HG03442 (cell line): ENCODE measurements at regions not wholly inside any gene's neighbourhood (a gene's known extent, or its start where the extent isn't known, plus 50 kb on each side); places are given as distances from the start of the nearest gene placed in this dataset.

ENCODE experiments used
- ATAC-seq: cut with Tn5 transposase; IDR thresholded peaks from one replicate; pipeline ENCODE4 v1.9.1; 2021; ENCODE audit warnings: mild to moderate bottlenecking, moderate library complexity; ENCODE audit not compliant: unreplicated experiment

DNA sequence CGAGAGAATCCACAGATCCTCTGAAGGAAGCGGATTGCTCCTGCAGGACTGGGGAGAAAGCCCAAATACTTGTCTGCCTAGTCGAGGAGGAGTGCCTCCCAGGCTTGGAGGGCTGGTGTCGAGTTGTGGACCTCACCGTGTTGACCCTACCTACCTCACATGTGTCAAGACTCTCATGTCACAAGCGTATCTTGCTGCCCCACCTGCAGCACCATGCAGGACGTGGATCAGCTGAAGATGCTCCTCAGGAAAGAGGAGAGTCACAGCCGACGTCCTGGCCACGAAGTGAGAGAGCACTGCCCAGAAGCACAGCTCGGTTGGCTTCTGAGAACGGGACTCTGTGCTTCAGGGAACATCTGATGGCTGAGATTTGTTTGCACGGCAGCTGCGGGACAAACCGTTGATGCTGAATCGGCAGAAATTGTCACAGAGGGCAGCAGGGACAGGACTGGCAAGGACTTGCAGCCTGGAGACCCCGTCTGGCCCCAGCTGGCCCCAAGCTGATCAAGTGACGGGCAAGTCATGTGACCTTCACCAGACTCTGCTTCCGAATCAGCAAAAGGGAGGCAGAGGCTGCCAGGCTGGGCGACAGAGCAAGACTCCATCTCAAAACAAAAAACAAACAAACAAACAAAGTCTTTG lies 119.1 kb upstream of the ITGA1 start:
- no peak for ATAC-seq

DNA sequence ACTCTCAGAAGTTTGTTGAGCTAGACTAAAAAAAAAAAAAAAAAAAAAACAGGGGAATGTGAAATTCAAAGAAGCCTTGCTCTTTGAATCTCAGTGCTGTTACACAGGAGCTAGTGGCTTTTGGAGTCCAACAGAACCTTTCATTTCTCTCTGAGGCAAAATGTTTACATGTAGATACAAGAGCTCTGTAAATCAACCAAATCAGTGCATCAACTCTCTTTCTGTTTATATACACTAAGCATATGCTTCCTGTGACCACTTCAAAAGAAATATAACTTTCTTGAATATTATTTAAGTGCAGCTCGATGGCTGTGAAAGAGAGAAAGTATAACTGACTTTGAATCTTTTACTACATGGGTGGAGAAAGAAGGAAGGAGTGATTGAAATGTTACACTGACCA lies 115.3 kb upstream of the ITGA1 start:
- ATAC-seq = no peak

DNA sequence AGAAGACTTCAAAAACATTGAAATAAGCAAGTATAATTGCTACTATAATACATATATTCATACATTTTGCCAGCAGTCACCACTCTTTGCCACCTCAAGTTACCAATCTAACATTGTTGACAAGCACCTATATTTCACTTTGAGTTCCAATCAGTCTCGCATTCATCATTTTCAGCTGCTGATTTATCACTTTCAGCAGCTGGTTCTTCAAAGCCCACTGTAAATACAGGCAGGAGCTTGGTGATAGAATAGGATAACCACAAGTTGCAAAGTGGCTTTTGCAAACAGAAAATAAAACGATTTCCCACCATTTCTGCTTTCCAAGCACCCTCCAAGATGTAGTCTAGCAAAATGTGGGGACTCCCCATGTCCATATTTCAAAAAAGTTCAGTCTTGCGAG lies 114.2 kb upstream of the ITGA1 start:
- no peak for ATAC-seq

DNA sequence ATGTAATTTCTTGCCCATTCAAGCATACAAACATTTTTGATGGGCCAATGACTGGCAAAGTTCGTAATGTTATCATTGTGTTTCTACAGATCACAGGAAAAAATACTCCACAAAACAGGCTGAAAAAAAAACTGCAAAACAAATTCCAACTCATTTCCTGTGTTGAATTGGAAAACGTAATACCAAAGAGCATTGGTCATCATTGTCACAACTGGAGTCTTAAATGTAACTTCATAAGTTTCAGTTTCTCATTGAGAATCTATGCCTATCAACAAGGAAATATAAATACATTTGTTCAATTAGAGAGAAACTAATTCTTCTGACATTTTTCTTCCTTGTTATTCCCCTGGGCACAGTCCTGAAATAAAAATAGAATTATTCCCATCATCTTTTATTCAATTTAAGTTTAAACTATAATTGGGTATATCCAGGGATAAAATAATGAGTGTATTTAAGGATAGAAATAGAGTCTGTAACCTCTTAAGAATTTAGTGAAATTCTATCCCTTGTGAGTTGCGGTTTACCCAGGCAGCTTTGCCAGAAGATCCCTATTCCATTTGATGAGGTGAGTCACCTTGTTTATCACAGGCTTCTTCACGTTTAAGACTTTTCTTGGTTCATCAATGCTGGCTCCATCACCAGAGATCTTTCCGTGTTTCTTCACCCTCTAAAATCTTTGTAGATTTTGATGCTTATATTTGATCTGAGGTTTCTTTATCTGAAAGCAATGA lies 112.7 kb upstream of the ITGA1 start:
- ATAC-seq = no peak

DNA sequence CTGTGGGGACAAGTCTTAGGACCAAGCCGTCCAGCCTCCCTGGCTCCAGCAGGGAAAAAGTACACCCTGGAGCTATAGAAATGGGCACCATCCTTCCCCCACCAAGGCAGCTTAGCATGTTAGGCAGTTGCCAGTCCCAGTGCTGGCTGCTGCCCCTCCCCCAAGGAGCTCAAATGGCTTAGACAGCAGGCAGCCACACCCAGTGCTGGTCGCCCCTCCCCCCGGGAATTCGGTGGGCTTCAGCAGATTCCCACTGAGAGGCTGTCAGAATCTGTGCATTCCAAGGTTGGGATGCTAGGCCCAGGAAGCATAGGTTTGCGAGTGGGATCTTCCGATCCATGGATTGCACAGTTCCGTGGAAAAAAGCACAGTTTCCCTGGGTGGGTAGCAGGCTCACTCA lies 105.2 kb upstream of the ITGA1 start:
- ATAC-seq = no peak

DNA sequence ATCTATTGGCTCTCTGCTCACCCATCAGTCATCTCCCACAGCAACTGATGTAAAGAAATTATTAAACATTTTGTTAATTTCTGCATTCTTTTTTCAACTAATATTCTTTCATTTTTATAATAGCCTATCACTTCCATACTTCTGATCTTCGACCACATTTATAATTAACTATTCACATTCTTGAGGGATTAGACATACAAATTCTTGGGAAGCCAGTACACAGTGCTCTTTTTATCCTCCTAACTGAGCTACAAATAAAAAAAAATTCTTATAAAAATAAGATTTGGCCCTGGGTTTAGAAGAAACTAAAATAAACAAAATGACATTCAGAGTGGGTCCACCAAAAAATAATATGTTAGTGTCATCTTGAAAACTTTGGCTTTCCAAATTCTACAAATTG lies 103.7 kb upstream of the ITGA1 start:
- ATAC-seq = no peak

DNA sequence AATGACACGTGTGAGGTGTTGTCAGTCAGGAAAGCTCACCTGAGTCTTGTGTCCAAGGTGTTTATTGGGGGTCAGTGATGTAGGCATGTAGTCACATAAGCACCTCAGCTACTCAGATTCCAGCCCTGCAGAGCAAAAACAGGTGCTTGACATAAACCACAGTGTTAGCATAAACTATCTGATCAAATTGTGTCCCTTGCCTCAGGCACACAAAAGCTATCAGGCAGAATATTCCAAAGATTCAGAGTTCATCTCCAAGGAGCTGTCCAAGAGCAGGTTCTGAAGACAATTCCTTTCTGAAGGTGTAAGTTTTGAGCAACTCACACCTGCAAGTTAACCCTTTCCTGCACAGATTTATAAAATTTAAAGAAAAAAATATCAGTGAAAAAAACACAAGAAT lies 102.2 kb upstream of the ITGA1 start:
- ATAC-seq = no peak

DNA sequence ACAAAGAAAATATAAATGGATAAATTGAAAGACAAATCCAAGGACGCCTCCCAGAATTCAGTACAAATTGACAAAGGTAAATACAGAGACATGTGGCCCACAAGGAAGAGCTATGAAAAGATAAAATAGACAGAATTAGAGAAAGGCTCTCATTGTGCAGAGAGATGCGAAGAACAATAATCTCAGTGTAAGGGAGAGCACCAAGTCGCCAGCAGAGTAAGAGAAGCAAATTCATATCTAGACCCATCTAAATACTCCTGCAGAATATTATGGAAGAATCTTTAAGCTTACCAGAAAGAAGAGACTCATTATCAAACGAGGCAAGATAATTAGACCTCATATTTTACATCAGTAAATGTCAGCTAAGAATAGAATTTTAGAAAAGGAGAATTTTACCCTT lies 101.7 kb upstream of the ITGA1 start:
- ATAC-seq = no peak

DNA sequence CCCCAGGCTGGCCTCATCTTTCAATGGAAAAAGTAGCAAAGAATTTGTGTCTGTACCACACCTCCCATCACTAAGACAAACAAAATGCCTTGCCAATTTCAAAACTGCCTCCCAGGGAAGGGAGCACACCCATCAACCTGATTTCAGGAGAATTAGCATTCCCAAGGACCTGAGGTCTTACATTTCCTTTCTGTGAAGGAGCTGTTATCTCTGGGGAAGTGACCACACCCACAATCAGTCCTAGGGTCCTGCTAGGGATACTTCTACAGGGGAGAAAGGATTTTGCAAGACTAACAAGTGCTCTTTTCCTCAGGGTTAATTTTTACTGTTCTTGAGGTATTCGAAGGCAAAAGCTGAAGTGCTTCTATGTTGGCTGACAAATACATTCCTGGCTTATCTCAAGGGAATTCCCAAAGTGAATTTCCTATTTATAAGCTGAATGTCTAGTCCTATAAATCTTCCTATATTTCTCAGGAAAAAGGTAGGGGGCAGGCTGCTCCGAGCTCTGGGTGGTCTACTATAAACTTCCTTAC lies 97.4 kb upstream of the ITGA1 start:
- ATAC-seq = no peak

DNA sequence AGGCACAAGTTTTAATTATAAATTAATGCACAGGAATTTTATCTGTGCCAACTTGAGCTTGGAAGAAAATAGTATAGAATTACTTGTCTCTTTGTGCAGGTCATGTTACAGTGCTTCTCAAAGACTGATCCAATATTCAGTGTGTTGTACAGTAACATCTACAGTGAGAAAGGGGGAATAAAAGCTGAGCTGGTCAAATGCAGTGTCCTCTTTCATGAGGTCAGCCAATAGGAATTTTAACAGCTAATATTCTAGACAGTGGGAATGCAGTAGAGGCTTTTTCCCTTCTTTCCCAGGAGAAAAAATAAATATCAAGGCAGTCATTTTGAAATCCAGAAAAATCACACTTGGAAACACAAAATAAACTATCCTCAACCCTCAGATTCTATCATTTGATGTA lies 95.7 kb upstream of the ITGA1 start:
- ATAC-seq = no peak

DNA sequence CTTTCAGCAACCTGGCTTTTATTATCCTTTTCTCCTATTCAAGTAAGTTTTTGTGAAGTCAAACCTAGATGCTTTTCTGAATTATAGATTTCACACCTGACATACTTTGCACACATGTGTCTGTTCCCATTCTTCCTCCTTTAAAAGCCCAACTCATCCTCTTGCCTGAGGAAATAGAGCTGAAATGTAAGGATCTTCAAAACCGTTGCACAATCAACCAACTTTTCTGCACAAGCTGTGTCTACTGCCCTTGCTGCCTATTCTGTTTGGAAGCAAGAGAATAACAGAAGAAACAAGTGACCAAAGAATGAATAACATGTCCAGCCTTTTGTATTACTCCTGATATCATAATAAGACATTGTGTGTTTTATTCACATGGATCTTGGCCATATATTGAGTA lies 95.1 kb upstream of the ITGA1 start:
- ATAC-seq = no peak

DNA sequence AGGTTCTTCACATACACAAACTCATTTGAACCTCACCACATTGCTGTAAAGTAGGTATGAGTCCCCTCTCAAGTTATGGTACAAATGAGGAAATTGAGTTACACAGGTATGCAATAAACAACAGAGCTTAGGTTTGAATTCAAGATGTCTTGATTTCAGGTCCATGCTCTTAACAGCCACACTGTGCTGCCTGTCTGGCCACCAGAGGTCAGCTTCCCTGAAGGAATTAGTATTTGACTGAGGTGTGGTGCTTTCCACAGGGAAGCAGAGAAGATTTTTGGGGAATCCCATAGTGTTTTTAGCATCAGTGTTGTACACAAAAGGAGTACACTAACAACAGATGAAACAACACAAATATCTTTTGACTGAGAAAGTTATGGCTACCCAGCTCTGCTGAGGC lies 94.4 kb upstream of the ITGA1 start:
- peak; percentile 68 for ATAC-seq

DNA sequence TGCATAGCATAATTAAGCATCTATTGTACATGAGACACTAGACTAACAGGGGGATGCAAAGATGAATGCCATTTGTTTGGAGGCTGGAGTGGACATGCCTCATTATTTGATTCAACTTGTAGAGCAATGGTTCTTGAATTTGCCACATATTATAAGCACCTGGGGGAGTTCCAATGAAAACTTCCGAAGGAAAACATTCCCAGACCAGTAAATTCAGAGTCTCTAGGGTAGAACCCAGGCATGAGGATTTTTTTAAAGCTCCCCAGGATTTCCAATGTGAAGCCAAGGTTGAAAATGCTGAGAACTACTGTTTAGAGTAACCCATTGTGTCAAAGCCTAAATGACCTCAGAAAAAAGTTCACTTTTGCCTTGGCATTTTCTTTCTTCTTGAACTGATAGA lies 93.9 kb upstream of the ITGA1 start:
- no peak for ATAC-seq

DNA sequence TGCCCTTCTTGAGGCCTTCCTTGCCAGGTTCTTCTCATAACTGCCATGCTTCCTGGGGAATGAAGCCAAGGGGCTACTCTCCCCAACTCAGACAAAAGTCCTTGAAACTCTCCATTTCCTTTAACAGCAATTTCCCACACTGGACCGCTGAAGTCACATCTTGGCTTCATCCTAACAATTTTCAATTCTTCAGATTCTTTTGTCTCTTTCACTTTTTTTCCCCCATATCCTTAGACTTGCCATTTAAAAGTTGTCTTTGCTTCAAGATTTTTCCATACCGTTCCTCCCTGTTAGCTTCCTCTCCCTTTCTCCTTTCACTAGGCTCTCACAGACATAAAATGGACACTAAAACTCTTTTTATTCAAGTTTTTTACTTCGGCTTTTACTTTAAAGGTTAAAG lies 93.1 kb upstream of the ITGA1 start:
- no peak for ATAC-seq

DNA sequence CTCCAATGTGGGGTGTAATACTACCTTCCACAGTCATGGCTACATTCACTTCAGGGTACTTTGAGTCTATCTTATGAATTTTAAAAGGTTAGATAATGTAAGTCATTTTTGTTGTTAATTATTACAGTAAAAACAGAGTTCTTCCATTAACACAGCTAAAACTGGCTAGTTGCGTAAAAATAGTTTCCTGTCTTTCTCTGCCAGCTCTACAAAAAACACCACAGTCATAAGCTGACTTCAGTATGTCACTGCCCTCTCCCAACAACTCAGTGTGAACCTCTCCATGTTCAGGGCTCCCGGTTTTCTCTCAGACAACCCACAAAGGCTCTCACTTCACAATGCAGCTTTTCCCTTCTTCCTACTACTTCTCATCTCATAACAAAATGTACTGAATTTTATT lies 84.8 kb upstream of the ITGA1 start:
- no peak for ATAC-seq

DNA sequence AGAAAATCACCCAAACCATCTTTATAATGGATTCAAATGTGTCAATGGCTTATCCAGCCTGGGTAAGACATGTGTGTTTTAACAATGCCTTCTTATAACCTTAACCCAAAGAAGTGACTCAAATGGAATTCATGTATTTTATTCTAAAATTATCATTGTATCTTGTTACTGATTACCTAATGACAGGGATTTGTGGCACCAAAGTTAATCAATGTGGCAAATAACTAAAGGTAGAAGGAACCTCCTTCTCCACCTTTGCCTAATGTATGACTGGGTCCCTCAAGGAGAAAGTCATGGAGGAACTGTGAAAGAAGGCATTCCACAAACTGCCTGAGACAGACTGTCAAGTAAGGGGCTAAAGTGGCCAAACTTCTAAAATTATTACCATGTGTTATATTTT lies 84.4 kb upstream of the ITGA1 start:
- ATAC-seq = no peak

DNA sequence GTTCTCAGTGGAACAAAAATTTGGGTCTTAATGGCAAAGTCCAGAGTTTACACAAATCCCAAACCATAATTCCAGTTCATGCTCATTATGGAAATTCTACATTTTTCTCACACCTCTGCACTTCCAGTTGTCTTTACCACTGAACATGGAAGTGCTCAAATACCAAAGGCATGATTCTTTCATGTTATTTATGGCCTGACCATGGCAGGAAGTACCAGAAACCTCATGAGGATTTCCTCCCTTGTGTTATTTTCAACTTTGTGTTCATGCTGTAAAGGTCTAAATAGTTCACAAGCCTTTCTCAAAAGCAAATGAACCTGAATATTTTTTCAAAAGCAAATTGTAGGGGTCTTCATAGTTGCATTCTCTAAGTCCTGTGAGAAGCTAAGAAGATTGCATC lies 82.0 kb upstream of the ITGA1 start:
- ATAC-seq = no peak

DNA sequence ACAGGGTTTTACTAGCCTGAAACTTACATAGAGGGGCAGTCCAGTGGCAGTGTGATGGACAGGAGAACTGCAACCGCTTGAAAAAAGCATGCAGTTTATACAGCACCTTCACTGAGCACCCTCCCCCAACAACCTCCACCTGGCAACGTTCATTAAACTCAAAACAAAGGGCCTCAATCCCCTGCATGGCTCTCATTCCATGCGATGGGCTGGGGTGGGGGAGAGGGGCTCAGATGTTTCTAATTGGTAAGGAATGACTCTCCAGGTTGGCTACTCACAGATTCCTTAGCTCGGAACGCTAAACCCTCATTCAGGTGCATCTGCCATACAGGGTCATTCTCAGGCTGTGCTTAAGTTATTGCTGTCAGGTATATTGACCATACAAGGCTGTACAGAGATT lies 80.9 kb upstream of the ITGA1 start:
- no peak for ATAC-seq

DNA sequence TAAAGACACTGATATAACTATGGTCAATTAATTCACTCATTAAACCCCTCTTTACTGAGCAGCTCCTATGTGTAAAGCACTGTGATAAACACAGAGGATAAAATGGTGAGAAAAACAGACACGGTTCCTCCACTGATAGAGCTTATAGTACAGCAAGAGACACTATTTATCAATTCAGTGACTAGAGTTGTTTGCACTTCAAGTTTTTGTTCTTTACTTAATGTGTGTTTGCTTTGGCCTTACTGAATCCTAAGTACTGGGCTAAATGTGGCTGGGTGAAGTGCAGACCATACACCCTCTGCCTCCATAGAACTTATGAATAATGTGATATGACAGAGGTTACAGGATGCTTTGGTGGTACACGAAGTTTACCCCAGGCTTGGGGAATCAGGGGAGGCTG lies 80.1 kb upstream of the ITGA1 start:
- no peak for ATAC-seq

DNA sequence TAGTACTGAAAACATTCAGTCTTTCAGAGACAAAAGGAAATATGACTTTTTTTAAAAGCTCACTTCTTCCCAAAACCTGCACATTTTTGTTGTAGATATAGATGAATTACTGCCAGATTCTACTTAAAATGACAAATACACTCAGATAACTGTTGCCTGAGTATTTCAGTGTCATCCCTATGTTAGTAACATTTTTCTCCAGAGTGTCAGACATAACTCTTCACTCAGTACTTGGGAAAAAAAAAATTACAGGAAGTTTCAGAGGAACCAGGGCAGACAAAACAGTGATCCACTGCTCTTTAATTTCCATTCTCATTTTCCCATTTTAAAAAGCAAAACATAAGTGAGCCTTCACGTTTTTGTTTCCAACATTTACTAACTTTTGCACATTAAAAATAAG lies 79.3 kb upstream of the ITGA1 start:
- ATAC-seq = no peak

DNA sequence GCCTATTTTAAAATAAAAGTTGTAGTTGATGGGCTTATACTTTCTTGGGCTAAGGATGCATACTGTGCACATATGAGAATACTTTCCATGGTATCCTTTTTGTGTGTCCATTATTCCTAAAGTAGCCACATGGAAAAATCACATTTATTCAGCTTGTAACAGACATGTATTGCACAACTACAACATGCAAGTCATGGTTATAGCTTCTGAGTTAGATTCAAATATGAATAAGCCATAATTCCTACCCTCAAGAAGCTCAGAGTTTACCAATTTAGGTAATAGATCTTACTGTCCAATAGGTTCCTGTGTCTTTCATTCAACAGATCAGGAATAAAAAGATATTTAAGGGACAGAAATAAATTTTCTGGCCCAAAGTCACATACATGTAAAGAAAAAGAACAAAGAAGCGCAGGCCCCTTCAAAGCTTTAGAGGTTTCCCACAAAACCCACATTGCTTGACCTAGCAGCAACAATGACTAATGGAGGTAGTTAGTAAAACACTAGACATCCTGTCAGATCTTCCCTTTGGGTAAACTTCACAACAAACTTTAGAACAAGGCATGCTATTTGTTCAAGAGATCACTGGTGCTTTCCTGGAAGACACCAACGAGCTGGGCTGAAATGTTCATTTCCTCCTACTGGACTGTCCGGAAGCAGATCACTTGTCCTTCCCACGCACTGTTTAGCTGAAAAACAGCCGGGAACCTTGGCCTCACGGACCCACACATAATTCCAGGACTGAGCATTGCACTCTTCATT lies 78.4 kb upstream of the ITGA1 start:
- ATAC-seq = peak; percentile 86
